ENCODE measurements at regions not wholly inside any gene's neighbourhood (a gene's known extent, or its start where the extent isn't known, plus 50 kb on each side); places are given as distances from the start of the nearest gene placed in this dataset.

DNA sequence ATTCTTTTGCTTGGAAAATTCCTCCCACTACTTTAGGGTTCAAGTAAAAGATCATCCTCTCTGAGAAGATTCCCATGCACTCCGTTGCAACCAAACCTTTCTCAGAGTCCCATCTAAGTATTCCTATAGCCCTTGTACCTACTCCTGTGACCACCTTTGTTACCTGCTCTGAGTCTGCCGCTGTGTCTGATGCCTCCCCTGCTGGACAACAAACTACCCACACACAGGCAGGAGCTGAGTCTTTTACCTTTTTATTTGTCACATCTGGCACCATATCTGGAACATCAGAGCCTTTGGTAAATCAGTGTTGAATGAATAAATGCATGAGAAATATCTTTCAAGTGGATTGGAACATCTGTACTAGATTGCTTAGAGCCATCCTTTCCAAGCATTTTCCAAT is 82.1 kb upstream of the FLRT2 start:
- TF ChIP-seq, protein P1, sequence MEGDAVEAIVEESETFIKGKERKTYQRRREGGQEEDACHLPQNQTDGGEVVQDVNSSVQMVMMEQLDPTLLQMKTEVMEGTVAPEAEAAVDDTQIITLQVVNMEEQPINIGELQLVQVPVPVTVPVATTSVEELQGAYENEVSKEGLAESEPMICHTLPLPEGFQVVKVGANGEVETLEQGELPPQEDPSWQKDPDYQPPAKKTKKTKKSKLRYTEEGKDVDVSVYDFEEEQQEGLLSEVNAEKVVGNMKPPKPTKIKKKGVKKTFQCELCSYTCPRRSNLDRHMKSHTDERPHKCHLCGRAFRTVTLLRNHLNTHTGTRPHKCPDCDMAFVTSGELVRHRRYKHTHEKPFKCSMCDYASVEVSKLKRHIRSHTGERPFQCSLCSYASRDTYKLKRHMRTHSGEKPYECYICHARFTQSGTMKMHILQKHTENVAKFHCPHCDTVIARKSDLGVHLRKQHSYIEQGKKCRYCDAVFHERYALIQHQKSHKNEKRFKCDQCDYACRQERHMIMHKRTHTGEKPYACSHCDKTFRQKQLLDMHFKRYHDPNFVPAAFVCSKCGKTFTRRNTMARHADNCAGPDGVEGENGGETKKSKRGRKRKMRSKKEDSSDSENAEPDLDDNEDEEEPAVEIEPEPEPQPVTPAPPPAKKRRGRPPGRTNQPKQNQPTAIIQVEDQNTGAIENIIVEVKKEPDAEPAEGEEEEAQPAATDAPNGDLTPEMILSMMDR (IDR thresholded peaks at IDR 0.05) = no peak
- no peak for TF ChIP-seq POLR2A (IDR thresholded peaks at IDR 0.05)
- TF ChIP-seq POLR2AphosphoS5 (IDR thresholded peaks at IDR 0.05) = no peak

Measured in transverse colon (tissue), 4 donors.